HG03097 (cell line): ENCODE measurements at regions not wholly inside any gene's neighbourhood (a gene's known extent, or its start where the extent isn't known, plus 50 kb on each side); places are given as distances from the start of the nearest gene placed in this dataset.

Source experiments
- ATAC-seq: cut with Tn5 transposase; IDR thresholded peaks from one replicate; pipeline ENCODE4 v1.9.1; 2021; ENCODE audit not compliant: unreplicated experiment, low FRiP score

DNA sequence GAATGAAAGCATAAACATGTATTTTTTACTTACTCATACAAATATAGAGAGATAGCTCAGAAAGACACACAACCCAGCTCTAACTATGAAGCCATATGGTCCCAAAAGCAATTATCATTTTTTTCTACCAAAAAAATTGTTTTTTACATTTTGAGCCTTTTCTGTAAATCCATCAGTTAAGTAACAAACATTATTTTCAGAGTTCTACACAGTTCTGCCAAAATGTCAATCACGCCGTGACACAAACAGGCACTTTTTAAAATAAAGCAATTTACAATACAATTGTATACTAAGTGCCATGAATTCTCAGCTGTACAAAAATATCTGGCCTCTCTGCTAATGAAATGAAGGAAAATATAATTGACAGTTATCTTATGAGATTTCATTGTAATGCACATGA lies 201.4 kb upstream of the ID4 start:
- no peak for ATAC-seq

DNA sequence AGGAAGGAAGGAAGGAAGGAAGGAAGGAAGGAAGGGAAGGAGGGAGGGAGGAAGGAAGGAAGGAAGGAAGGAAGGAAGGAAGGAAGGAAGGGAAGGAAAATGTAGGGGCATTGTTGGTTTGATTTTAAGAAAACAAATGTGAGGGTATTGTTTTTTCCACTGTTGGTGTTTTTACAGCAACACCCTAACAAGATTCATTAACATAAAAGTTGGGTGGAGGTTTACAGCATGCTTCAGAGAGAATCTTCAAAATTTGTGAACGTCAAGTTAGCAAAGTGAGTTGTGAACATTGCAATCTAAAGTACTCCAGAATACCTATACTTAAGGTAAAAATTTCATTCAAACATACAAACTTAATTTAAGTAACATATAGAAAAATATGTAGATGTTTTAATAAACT lies 200.2 kb upstream of the ID4 start:
- ATAC-seq: no peak

DNA sequence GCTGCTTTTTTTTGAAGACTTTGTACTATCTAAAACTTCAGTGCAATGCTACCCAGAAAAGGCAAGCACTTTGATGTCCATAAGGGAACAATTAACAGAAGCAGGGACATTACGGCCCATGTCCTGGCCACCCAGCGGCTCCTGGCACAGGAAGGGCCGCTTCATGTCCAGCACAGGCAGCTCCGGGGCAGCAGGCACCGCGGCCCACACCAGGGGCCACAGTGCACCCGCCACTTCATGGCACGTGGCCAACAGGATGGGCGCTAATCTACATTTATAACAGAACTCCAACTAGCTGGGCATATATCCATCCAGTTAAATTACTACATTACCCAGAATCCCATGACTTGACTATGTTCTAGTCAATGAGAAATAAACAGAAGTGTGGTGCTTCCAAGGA lies 198.2 kb upstream of the ID4 start:
- ATAC-seq: no peak

DNA sequence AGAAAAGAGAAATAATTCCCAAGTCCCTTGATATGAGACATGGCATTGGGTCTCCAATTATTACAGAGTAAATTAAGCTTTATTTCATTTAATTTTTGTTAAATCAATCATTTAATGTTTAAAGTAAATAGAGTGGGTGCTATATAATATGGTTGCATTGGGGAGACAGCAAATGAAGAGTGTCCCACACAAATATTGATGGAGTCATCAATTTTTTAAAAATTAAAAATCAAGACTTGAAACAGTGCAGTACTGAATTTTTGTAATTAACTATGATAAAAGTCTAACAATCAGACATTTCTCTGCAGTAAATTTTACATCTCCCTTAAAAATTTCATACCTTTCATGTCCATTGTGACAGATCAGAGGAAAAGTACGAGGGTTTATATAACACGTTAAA lies 193.9 kb upstream of the ID4 start:
- no peak for ATAC-seq

DNA sequence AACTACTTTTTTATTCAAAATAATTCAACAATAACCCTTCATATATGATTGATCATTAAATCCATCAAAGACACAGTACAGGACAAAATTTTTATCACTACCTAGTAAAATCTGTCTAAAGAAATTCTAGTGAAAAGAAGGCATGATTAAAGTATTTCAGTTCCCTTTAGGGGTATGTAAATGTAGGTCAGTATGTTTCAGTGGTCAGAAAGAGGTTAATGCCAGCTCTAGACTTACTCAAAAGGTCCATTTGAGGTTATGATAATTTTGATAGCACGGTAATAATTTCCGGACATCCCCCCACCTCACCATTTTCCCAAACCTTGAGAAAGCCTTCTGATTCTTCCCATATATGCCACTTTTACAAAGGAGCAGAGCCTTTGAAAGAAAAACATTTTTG lies 193.5 kb upstream of the ID4 start:
- ATAC-seq: no peak

DNA sequence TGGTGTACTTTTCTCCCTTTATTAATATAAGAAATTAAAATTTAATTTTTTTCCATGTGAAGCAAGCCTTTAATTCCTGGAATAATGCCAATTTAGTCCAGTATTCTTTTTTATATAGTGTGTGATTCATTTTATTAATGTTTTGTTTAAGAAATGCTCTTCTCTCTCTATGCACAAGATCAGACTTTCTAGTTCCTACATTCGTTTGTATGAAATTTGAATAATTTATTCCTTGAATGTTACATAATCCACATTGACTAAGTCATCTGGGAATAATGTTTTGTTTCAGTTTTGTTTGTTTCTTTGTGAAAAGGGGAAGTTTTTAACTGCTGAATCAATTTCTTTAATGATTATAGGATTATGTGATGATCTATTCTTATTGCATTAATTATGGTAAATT lies 181.4 kb upstream of the ID4 start:
- ATAC-seq: no peak

DNA sequence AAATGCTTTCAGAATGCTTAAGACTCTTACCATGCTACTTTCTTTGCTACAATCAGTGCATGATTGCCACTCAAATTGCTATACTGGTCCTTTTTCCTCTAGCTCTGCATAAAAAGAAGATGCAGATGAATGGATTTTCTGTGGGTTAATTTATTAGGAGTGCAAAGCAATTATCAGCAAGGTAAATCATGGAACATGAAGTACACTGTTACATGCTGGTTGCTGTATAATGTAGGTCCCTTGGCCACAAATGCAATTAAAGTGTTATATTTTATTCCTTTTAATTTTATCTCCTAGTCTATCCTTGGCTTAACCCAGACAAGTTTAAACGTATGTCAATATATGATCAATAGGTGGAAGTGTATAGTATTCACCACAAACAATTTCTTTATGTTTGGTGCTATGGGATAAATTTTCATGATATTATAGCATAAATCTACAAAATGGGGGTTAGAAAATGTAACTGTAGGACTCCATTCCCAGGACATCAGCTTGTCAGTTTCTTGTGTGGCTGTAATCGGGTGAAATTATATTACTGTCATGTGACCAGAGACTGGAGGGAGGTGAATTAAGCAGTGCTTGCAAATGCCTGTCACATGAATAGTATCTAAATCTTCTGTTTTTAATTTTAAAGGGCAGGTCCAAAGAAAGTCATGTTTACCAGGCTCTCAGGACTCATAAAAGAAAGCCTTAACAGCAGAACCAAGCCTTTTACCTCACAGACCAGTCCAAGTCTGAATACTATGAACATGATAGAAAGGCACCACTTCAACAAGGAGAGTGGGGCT lies 176.9 kb upstream of the ID4 start:
- no peak for ATAC-seq

DNA sequence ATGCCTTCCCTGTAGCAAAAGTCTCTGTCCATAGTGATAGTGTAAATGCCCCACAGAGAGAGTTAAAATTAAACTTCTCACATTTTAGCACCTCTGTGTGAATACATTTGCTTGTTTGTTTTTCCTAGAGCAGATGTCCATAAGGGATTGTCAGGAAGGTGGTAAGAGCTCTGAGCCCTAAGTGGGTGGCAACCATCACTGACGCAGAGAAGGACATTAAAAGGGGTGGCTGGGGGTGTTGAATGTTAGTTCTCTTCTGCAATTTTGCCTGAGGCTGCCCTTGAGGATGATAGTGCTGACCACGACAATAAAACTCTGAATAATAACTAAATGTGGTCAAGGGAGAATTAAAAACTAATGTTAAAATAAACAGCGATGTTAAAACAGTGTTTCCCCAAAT lies 174.3 kb upstream of the ID4 start:
- no peak for ATAC-seq

DNA sequence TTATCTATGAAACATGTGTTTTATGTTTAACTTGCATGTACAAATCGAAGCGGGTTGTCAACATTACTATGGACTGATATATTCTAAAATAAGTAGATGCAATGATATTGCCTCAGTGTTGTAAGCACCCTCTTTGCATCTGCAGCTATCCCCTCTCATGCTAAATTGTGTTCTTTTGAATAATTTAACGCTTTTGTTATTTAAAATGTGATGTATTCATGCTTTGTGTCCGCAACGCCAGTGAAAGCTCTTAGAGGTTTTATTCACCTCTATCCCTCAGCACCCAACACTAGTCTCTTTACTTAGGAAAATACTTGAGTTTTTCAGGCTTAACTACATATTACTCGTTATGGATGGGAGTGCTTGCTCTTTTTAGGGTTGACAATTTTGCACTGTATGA lies 173.7 kb upstream of the ID4 start:
- ATAC-seq: no peak

DNA sequence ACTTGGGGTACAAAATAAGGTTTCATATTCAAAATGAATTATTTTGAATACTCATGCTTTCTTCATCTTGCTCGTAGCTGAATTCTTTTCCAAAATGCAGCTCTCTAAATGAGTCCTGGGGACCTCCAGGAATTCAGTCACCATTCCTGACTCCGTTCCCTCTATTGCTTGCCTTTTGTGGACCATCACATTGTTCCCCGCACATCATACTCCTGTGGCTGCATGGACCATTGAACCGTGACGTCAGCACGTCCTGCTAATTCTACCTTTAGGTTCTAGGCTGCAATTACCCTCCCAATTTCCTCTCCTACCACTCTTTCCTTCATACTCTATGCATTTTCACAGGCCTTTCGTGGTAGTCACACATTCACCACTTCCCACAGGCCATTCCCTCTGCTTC lies 173.1 kb upstream of the ID4 start:
- no peak for ATAC-seq

DNA sequence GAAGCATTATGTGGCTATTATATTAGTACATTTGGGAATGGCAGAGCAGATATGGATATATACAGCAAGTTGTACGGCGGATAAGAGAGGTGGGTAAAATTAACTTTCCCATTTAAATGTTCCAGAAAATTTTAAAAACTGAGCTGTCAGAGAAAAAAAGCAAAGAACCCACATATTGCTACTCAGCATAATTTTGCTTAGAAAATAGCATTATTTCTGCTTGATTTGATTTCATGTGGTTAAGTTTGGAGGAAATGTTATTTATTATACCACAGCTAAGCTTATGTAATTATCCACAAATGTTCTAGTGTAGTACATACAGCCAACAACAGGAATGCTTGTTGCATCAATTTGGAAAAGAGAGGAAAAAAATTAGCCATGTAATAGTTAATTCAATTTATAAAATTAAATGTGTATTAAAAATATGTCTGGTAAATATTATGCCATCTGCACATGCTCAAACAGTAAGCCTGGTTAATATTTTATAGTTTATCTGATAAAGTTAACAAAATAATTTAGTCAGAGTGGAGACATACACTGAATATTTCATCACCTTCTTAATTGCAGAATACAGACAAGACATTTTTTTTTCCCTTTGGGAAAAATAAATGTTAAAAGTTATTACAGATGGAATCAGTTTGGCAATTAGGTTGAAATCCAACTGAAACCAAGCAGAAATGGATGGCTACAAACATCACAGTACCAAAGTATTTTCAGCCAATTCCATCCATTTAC lies 172.1 kb upstream of the ID4 start:
- ATAC-seq: no peak

DNA sequence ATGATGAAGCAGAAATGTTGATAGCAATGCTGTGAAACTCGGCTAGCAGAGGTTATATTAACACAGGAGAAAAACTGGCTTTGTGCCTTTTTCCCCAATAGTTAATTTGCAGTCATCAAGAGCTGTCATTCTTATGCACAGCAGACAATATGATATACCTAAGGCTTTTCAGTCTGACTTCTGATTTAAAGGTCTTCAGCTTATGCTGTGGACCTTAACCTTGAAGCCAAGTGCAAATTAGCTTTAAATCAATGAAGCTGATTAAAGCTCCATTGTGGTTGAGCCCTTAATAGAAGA lies 171.6 kb upstream of the ID4 start:
- no peak for ATAC-seq

DNA sequence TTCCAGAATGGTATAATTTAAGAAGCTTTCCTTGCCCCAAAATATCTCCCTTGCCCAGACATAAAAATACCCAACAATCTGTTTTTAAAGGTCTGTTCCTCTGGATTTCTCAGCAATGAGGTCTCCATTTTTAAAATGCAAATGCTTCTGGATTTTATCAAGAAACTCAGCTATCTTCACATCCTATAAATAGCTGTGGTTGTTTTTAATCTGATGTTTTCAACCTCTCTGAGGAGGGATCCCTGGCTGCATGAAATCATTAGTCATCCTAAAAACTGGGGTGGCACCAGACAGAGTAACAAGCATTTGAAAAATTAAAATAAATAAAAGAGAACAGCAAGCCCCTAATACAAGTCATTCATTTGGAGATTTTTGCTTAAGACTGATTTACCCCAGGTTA lies 168.5 kb upstream of the ID4 start:
- ATAC-seq: no peak

DNA sequence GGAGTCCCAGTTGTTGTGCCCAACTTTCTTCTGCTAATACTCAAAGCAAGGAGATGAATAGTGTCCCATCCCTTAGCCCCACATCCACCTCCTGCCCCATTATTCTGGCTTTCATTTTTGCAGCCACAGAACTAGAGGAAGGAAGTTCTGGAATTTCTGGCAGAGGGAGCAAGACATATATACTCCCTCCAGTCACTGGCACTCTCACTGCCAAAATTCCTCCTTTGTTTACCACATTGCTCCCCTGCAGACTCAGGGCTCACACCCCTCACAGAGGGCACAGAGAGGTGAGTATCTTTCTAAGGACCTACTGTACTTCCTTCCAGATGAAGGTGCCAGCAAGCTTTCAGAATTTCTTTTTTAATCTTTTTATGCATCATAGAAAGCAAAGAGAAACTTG lies 168.0 kb upstream of the ID4 start:
- ATAC-seq: no peak

DNA sequence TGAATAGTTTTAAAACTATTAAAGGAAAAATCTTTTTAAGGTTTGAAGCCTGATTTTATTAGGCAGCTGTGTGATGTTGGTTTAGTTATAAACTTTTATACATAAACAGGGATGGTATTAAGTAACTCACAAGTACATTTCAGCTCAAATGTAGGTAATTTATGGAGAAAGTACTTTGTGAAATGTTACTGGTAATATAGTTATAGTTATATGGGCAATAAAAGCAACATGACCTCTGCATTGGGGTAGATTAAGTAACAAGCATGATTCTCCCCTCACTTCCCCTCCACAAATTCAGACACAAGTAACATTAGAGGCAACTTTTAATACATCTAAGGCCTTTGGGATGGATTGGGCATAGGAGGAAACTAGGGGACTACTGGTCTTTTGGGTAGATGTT lies 154.3 kb upstream of the ID4 start:
- ATAC-seq: no peak

DNA sequence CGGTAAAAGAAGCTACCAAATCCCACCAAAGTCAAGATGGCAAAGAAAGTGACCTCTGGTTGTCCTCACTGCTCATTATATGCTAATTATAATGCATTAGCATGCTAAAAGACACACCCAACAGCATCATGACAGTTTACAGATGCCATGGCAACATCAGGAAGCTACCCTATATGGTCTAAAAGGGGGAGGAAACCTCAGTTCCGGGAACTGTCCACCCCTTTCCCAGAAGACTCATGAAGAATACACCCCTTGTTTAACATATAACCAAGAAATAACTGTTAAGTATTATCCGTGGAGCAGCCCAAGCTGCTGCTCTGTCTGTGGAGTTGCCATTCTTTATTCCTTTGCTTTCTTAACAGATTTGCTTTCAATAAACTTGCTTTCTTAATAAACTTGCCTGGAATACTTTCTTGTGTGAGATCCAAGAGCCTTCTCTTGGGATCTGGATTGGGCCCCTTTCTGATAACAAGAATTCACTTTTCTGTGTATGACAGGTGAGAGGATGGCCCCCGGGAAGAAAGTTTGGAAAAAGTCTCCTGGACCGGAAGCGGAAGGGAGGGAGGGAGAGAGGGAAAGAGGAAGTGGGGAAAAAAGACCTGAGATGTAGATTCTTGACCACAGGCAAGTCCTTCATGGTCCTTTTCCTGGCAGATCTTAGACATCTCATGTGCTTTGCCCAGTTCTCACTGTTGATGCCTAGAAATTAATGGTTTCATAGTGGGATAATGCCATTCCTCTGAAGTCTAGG lies 146.7 kb upstream of the ID4 start:
- no peak for ATAC-seq

DNA sequence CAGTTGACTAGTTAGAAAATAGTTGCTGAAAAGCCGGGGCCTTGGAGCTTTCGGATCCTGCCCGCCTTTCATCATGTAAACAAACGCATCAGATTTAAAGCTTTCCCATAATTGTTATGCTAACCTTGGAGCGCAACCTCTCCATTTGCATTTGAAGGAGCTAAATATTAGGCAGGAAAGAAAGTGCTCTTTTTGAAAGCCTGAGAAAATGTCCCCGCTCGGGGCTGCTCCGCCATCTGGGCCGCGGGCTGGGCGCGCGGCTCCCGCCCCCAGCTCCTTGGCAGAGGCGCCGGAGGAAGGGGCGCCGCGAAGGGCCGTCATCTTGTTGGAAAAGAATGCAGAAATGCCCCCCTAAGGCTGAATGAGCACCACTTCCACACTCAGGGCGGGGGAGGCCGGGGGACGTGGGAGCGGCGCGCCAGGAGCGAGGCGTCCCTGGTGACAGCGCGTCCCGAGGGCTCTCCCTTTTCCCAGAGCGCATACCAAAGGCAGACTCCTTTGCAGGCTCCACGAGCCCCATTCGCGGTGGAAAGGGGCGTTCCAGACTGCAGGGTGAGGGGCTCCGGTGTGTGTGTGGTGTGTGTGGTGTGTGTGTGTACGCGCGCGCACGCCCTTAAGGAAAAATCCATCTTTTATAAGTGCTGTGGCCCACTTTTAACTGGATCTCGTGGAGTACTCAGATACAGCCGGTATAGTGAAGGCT lies 145.6 kb upstream of the ID4 start:
- no peak for ATAC-seq

DNA sequence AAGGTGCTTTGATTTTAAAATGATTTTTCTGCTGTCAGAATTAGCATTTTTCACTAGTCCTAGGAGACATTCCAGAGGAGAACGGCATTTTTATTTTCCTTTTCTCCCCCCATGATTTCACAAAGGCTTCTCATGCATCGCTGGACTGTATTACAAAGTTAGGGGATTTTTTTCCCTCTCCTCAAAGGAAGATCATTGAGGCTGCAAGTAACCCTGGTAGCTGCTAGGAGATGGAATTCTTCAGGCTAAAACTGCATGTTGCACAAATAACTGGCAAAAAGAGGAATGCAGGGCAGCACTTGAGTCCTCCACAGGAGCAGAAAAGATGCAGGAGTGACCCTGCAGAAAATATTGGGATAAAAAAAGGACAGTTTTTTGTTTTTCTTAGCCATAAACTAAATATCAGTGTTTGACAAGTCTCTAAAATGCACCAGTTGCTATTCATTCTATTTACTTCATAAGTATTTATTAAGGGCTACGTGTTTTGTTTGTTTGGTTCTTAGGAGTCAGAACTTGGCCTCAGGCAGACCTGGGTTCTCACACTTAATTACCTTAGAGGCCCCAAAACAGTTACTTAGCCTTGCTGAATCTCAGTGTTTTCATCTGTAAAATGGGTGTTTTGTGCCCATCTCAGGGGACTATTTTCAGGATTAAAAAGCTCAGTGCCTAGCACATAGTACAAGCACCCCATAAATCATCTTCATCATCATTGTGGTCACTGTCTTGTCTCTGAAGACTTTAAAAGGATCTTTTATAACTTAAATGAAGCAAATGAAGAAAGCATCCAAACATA lies 144.5 kb upstream of the ID4 start:
- ATAC-seq: no peak

DNA sequence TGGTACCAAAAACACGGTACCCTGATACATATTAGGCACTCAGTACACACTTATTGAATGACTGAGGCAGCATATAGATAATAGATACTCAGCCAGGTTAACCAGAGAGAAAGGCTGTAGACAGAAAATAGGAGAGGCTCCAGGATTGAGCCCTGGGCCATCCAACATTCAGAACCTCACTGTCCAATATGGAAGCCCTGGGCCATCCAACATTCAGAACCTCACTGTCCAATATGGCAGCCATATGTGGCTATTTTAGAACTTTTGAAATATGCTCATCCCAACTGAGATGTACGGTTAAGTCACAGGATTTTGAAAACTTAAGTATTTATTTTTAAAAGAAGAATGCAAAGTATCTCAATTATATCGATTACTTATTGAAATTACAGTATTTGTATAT lies 142.5 kb upstream of the ID4 start:
- no peak for ATAC-seq

DNA sequence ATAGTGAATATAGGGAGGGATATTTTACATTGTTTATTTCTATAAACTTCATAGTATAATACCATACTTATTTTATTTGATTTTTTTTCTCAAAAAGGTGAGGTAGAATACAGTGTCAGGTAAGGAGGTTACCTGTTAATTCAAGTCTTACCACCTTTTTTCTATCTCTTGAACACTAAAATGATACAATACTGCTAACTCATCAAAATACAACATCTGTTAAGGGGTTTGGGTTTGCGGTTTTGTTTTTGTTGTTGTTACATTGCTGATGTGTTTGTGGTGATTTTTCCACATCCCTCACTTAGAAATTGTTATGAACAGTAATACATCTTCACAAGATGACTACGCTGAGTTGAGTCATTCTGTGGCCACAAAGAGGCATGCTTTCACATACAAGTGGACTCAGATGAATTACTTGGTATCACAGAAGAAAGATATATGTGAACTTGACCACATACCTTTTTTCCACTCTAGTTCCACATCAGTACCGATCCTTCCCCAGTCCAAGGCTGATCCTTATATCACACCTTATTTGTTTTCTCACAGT lies 139.4 kb upstream of the ID4 start:
- no peak for ATAC-seq
